ENCODE measurements at regions not wholly inside any gene's neighbourhood (a gene's known extent, or its start where the extent isn't known, plus 50 kb on each side); places are given as distances from the start of the nearest gene placed in this dataset.

GRCh38 chr20:51900443-51900842, 98.1 kb upstream of the SALL4 start:
- Histone ChIP-seq H3K4me3 (no peak overlapping the region), H3K27me3 (replicated peaks; ENCODE audit: insufficient read depth) (no peaks in the 10 kb centered on the region), H3K27ac (no peak overlapping the region), H3K4me1 (replicated peaks) (no peaks in the 10 kb centered on the region), H3K36me3 (no peaks in the 10 kb centered on the region), H3K9me3 (no peaks in the 10 kb centered on the region)
- intact Hi-C loops (cut with DNase I), result no loop called here
- TF ChIP-seq POLR2A (IDR thresholded peaks at IDR 0.05) (no peak), CTCF (IDR thresholded peaks at IDR 0.05) (no peak), POLR2AphosphoS5 (IDR thresholded peaks at IDR 0.05) (no peak)
- 96% methylated on average over 3 of the region's 3 CpGs for WGBS
- no peak for DNase-seq (ENCODE audit: low spot score)

GRCh38 chr20:51899674-51900073, 97.4 kb upstream of the SALL4 start:
- intact Hi-C loops (cut with DNase I), result no loop called here
- 96% methylated on average over 7 of the region's 7 CpGs for WGBS
- TF ChIP-seq CTCF (IDR thresholded peaks at IDR 0.05) (no peak), POLR2AphosphoS5 (IDR thresholded peaks at IDR 0.05) (no peak), POLR2A (IDR thresholded peaks at IDR 0.05) (no peak)
- no peaks in the 10 kb centered on the region for H3K27me3 ChIP-seq (replicated peaks; ENCODE audit: insufficient read depth)
- no peak for DNase-seq (ENCODE audit: low spot score)
- no peak overlapping the region for H3K4me3 ChIP-seq
- no peak overlapping the region for H3K27ac ChIP-seq
- no peaks in the 10 kb centered on the region for H3K4me1 ChIP-seq (replicated peaks)
- no peaks in the 10 kb centered on the region for H3K36me3 ChIP-seq
- no peaks in the 10 kb centered on the region for H3K9me3 ChIP-seq

GRCh38 chr20:51898788-51899187, 96.5 kb upstream of the SALL4 start:
- WGBS, result over 99% methylated on average over 6 of the region's 6 CpGs
- intact Hi-C loops (cut with DNase I), result no loop called here
- H3K36me3 ChIP-seq, result no peaks in the 10 kb centered on the region
- H3K27ac ChIP-seq, result no peak overlapping the region
- H3K4me3 ChIP-seq, result no peak overlapping the region
- no peak for DNase-seq (ENCODE audit: low spot score)
- no peaks in the 10 kb centered on the region for H3K4me1 ChIP-seq (replicated peaks)
- no peaks in the 10 kb centered on the region for H3K9me3 ChIP-seq
- no peak for TF ChIP-seq POLR2A (IDR thresholded peaks at IDR 0.05)
- no peak for TF ChIP-seq CTCF (IDR thresholded peaks at IDR 0.05)
- no peak for TF ChIP-seq POLR2AphosphoS5 (IDR thresholded peaks at IDR 0.05)
- H3K27me3 ChIP-seq (replicated peaks; ENCODE audit: insufficient read depth), result no peaks in the 10 kb centered on the region

- H3K27me3 ChIP-seq (replicated peaks; ENCODE audit: insufficient read depth), result no peaks in the 10 kb centered on the region
- H3K4me1 ChIP-seq (replicated peaks), result no peaks in the 10 kb centered on the region
- H3K27ac ChIP-seq, result no peak overlapping the region
- intact Hi-C loops (cut with DNase I), result no loop called here
- no peaks in the 10 kb centered on the region for H3K9me3 ChIP-seq
- DNase-seq (ENCODE audit: low spot score), result no peak
- H3K4me3 ChIP-seq, result no peak overlapping the region
- 81% methylated on average over 8 of the region's 8 CpGs for WGBS
- H3K36me3 ChIP-seq, result no peaks in the 10 kb centered on the region
- TF ChIP-seq POLR2A (IDR thresholded peaks at IDR 0.05) (no peak), POLR2AphosphoS5 (IDR thresholded peaks at IDR 0.05) (no peak), CTCF (IDR thresholded peaks at IDR 0.05) (no peak)
These were observed 92.3 kb upstream of the SALL4 start for GRCh38 chr20:51894619-51895018.

- intact Hi-C loops (cut with DNase I), result no loop called here
- no peaks in the 10 kb centered on the region for H3K27me3 ChIP-seq (replicated peaks; ENCODE audit: insufficient read depth)
- TF ChIP-seq POLR2A (IDR thresholded peaks at IDR 0.05) (no peak), POLR2AphosphoS5 (IDR thresholded peaks at IDR 0.05) (no peak), CTCF (IDR thresholded peaks at IDR 0.05) (no peak)
These were observed 91.9 kb upstream of the SALL4 start for GRCh38 chr20:51894201-51894600.

More at GRCh38 chr20:51894201-51894600, 91.9 kb upstream of the SALL4 start:
- Histone ChIP-seq H3K4me3 (no peak overlapping the region), H3K4me1 (replicated peaks) (no peaks in the 10 kb centered on the region), H3K9me3 (no peaks in the 10 kb centered on the region), H3K36me3 (no peaks in the 10 kb centered on the region), H3K27ac (no peak overlapping the region)
- 71% methylated on average over 6 of the region's 6 CpGs for WGBS
- DNase-seq (ENCODE audit: low spot score), result no peak
